ENCODE measurements at regions not wholly inside any gene's neighbourhood (a gene's known extent, or its start where the extent isn't known, plus 50 kb on each side); places are given as distances from the start of the nearest gene placed in this dataset.

GRCh38 chr3:90055666-90056065, 948.2 kb downstream of the EPHA3 start:
- Histone ChIP-seq H2AFZ (ENCODE audit: low read length) (no peak overlapping the region), H3K27ac (ENCODE audit: low read depth, low read length) (no peak overlapping the region), H3K79me2 (ENCODE audit: insufficient read depth, low read length) (no peaks in the 10 kb centered on the region), H3K27me3 (ENCODE audit: insufficient read depth, low read length) (no peaks in the 10 kb centered on the region), H3K9me3 (ENCODE audit: low read depth, low read length) (no peaks in the 10 kb centered on the region), H3K4me1 (ENCODE audit: insufficient read depth, low read length) (no peaks in the 10 kb centered on the region), H3K36me3 (ENCODE audit: insufficient read depth, low read length) (no peaks in the 10 kb centered on the region), H3K4me2 (ENCODE audit: insufficient read depth, low read length) (no peak overlapping the region), H4K20me1 (ENCODE audit: insufficient read depth, low read length) (no peaks in the 10 kb centered on the region), H3K4me3 (ENCODE audit: insufficient read depth, low read length) (no peak overlapping the region)
- no peak for DNase-seq (ENCODE audit: insufficient read length, low spot score, missing footprints)
- TF ChIP-seq, protein P1, sequence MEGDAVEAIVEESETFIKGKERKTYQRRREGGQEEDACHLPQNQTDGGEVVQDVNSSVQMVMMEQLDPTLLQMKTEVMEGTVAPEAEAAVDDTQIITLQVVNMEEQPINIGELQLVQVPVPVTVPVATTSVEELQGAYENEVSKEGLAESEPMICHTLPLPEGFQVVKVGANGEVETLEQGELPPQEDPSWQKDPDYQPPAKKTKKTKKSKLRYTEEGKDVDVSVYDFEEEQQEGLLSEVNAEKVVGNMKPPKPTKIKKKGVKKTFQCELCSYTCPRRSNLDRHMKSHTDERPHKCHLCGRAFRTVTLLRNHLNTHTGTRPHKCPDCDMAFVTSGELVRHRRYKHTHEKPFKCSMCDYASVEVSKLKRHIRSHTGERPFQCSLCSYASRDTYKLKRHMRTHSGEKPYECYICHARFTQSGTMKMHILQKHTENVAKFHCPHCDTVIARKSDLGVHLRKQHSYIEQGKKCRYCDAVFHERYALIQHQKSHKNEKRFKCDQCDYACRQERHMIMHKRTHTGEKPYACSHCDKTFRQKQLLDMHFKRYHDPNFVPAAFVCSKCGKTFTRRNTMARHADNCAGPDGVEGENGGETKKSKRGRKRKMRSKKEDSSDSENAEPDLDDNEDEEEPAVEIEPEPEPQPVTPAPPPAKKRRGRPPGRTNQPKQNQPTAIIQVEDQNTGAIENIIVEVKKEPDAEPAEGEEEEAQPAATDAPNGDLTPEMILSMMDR (IDR thresholded peaks at IDR 0.05; ENCODE audit: extremely low read depth, low read depth, low read length), result no peak

GRCh38 chr3:90056281-90057032, 949.0 kb downstream of the EPHA3 start:
- H3K4me3 ChIP-seq (ENCODE audit: insufficient read depth, low read length), result no peak overlapping the region
- H2AFZ ChIP-seq (ENCODE audit: low read length), result no peak overlapping the region
- H3K4me2 ChIP-seq (ENCODE audit: insufficient read depth, low read length), result no peak overlapping the region
- H3K9me3 ChIP-seq (ENCODE audit: low read depth, low read length), result no peaks in the 10 kb centered on the region
- H3K27me3 ChIP-seq (ENCODE audit: insufficient read depth, low read length), result no peaks in the 10 kb centered on the region
- TF ChIP-seq, protein P1 (IDR thresholded peaks at IDR 0.05; ENCODE audit: extremely low read depth, low read depth, low read length), result no peak
- H3K36me3 ChIP-seq (ENCODE audit: insufficient read depth, low read length), result no peaks in the 10 kb centered on the region
- H3K79me2 ChIP-seq (ENCODE audit: insufficient read depth, low read length), result no peaks in the 10 kb centered on the region
- no peaks in the 10 kb centered on the region for H3K4me1 ChIP-seq (ENCODE audit: insufficient read depth, low read length)
- DNase-seq (ENCODE audit: insufficient read length, low spot score, missing footprints), result peak; percentile 27
- no peak overlapping the region for H3K27ac ChIP-seq (ENCODE audit: low read depth, low read length)
- no peaks in the 10 kb centered on the region for H4K20me1 ChIP-seq (ENCODE audit: insufficient read depth, low read length)

DNA sequence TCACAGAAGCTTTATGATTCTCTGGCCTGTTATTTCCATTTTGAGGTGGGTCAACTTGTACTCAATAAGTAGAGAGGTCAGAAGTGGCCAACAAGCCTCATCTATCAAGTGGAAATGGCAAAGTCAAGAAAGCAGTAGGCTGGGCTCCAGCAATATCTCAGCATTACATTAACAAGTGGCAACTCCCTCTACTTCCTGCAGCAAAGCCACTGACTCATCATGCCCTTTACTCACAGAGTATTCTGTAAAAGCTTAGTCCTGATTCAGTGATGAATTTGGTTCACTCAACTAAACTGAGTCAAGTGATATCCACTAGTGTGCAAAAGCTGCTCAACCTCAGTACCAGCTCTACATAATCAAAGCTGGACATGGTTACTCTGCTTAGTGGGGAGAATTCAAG, 954.6 kb downstream of the EPHA3 start:
- Histone ChIP-seq H3K27ac (ENCODE audit: low read depth, low read length) (no peak overlapping the region), H3K27me3 (ENCODE audit: insufficient read depth, low read length) (no peaks in the 10 kb centered on the region), H3K36me3 (ENCODE audit: insufficient read depth, low read length) (no peaks in the 10 kb centered on the region), H3K79me2 (ENCODE audit: insufficient read depth, low read length) (no peaks in the 10 kb centered on the region), H3K4me3 (ENCODE audit: insufficient read depth, low read length) (no peak overlapping the region), H3K9me3 (ENCODE audit: low read depth, low read length) (no peaks in the 10 kb centered on the region), H2AFZ (ENCODE audit: low read length) (no peak overlapping the region), H3K4me2 (ENCODE audit: insufficient read depth, low read length) (no peak overlapping the region), H3K4me1 (ENCODE audit: insufficient read depth, low read length) (peaks cover 4% of the 10 kb centered on the region), H4K20me1 (ENCODE audit: insufficient read depth, low read length) (no peaks in the 10 kb centered on the region)
- no peak for DNase-seq (ENCODE audit: insufficient read length, low spot score, missing footprints)
- TF ChIP-seq, protein P1 (IDR thresholded peaks at IDR 0.05; ENCODE audit: extremely low read depth, low read depth, low read length), result no peak

DNA sequence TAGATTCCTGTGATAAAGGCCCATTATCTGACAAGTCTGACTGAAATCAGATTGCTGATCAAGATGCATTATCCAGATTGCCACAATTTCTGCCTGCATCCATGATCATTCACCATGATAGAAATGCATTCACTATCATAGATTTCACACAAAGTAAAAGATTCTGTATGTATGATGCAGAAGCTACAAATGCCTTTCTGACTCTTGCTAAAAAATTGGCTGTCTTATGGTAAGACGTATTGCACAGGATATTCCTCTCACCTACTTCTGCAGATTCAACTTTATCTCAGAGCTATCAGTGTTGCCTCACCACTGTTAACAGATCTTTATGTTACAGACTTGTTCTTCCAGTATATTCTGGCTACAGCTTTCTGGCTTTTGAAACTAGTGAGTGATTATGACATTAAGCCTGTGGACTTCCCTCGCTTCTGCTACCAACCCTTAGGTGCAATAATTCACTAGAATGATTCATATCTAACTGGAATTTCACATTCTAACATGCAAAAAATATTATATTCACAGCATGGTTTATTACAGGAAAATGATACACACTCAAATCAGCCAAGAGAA, 955.3 kb downstream of the EPHA3 start:
- no peak overlapping the region for H3K4me2 ChIP-seq (ENCODE audit: insufficient read depth, low read length)
- H3K4me3 ChIP-seq (ENCODE audit: insufficient read depth, low read length), result no peak overlapping the region
- no peak for DNase-seq (ENCODE audit: insufficient read length, low spot score, missing footprints)
- no peaks in the 10 kb centered on the region for H4K20me1 ChIP-seq (ENCODE audit: insufficient read depth, low read length)
- no peak overlapping the region for H2AFZ ChIP-seq (ENCODE audit: low read length)
- no peaks in the 10 kb centered on the region for H3K9me3 ChIP-seq (ENCODE audit: low read depth, low read length)
- peaks cover 4% of the 10 kb centered on the region for H3K4me1 ChIP-seq (ENCODE audit: insufficient read depth, low read length)
- H3K27ac ChIP-seq (ENCODE audit: low read depth, low read length), result no peak overlapping the region
- H3K27me3 ChIP-seq (ENCODE audit: insufficient read depth, low read length), result no peaks in the 10 kb centered on the region
- TF ChIP-seq, protein P1 (IDR thresholded peaks at IDR 0.05; ENCODE audit: extremely low read depth, low read depth, low read length), result no peak
- H3K36me3 ChIP-seq (ENCODE audit: insufficient read depth, low read length), result no peaks in the 10 kb centered on the region
- H3K79me2 ChIP-seq (ENCODE audit: insufficient read depth, low read length), result no peaks in the 10 kb centered on the region

Measured in osteoblast (primary cell).